HepG2 (cell line): ENCODE measurements at regions not wholly inside any gene's neighbourhood (a gene's known extent, or its start where the extent isn't known, plus 50 kb on each side); places are given as distances from the start of the nearest gene placed in this dataset.

Experiments
- ATAC-seq: fragments of 200-7000 bp; cut with Tn5 transposase; 3 replicates; pipeline ENCODE4 v1.9.1; 2020; ENCODE audit warnings: mild to moderate bottlenecking, moderate library complexity
- BruUV-seq: library from RNA; stranded (reverse); fragments of 400-500 nt; replicated peaks from 2 replicates; lab custom pipeline; 2021; lab: Mats Ljungman, UMichigan
- CTCF ChIA-PET: fragments of 300-600 bp; formaldehyde crosslinking; extraction: SDS; loops from one replicate; lab custom pipeline; 2021; ENCODE audit warnings: low total read pairs, inconsistent platforms, low intra/inter-chr PET ratio; lab: Yijun Ruan, JAX
- POLR2A ChIA-PET: fragments of 350-600 bp; sonication (Branson Sonifier 250); formaldehyde crosslinking; loops from one replicate; lab custom pipeline; 2020; ENCODE audit warnings: antibody characterized with exemption, inconsistent platforms; lab: Yijun Ruan, JAX
- DNase-seq: peaks from one replicate; pipeline ENCODE4 v3.0.0-alpha.2; 2015; ENCODE audit warnings: low spot score
- FAIRE-seq: peaks from 3 replicates; lab custom pipeline; 2011; peaks lifted over from hg19 to GRCh38; lab: Jason Lieb, UNC
- H2AFZ ChIP-seq: one replicate; pipeline ENCODE4 v1.6.1; 2011; ENCODE audit warnings: low read length, inconsistent platforms
- H3K27ac ChIP-seq: fragments of 300-600 bp; 3 replicates; pipeline ENCODE4 v1.8.0; 2011; ENCODE audit warnings: mixed run types, mild to moderate bottlenecking, mixed read lengths, low read length, inconsistent platforms; ENCODE audit not compliant: insufficient read depth; ENCODE audit errors: extremely low read length
- H3K27me3 ChIP-seq, 2 experiments: fragments of 200-600 bp in 1 of 2; 2 replicates in 1 of 2; 3 replicates in 1 of 2; pipeline versions ENCODE4 v1.6.0 to v1.8.0; 2011; ENCODE audit warnings: low read length in 2 of 2, mild to moderate bottlenecking in 2 of 2, moderate library complexity in 2 of 2, inconsistent platforms in 1 of 2; ENCODE audit not compliant: insufficient read depth in 2 of 2, control insufficient read depth in 1 of 2
- H3K36me3 ChIP-seq, 2 experiments: fragments of 200-600 bp in 1 of 2; replicated peaks in 1 of 2; 2 replicates in 1 of 2; 3 replicates in 1 of 2; pipeline versions ENCODE4 v1.5.1 to v1.8.0; 2011; ENCODE audit warnings: low read length in 2 of 2, inconsistent platforms in 1 of 2; ENCODE audit not compliant: insufficient read depth in 2 of 2, control insufficient read depth in 1 of 2
- H3K4me1 ChIP-seq: 2 replicates; pipeline ENCODE4 v1.5.1; 2012; ENCODE audit warnings: low read length, inconsistent platforms; ENCODE audit not compliant: insufficient read depth
- H3K4me2 ChIP-seq: 2 replicates; pipeline ENCODE4 v1.6.0; 2011; ENCODE audit warnings: low read depth, low read length, inconsistent platforms
- H3K4me3 ChIP-seq, 3 experiments: fragments of 200-600 bp in 1 of 3; sonication (generic), shearing (Covaris generic) in 1 of 3; replicated peaks in 1 of 3; 2 replicates each; pipeline ENCODE4 v1.5.1; 2011 to 2016; ENCODE audit warnings: low read length in 3 of 3, inconsistent platforms in 2 of 3, low read depth in 2 of 3, mild to moderate bottlenecking in 2 of 3, control low read depth in 1 of 3, mixed read lengths in 1 of 3; ENCODE audit not compliant: insufficient read depth in 1 of 3
- H3K79me2 ChIP-seq: one replicate; pipeline ENCODE4 v1.6.1; 2011; ENCODE audit warnings: low read length, inconsistent platforms; ENCODE audit not compliant: insufficient read depth
- H3K9ac ChIP-seq: 2 replicates; pipeline ENCODE4 v1.6.0; 2011; ENCODE audit warnings: mild to moderate bottlenecking, low read depth, low read length, inconsistent platforms; ENCODE audit not compliant: insufficient read depth
- H3K9me3 ChIP-seq: 2 replicates; pipeline ENCODE4 v1.5.1; 2012; ENCODE audit warnings: mild to moderate bottlenecking, low read length
- H4K20me1 ChIP-seq: 2 replicates; pipeline ENCODE4 v1.6.0; 2011; ENCODE audit warnings: inconsistent platforms, mild to moderate bottlenecking, low read length, moderate library complexity; ENCODE audit not compliant: insufficient read depth
- BCL6 ChIP-seq: IDR thresholded peaks from 2 replicates; pipeline ENCODE4 v1.6.1; 2016; ENCODE audit warnings: missing genetic modification reagents, missing compliant biosample characterization
- CSRNP2 ChIP-seq: sonication (generic); formaldehyde crosslinking; conservative IDR thresholded peaks from 2 replicates; pipeline ENCODE4 v1.8.0; 2022; ENCODE audit warnings: low read depth, missing genetic modification reagents
- EZH2 ChIP-seq: conservative IDR thresholded peaks from 2 replicates; pipeline ENCODE4 v1.6.1; 2012; ENCODE audit warnings: mild to moderate bottlenecking, low read depth, low read length, moderate library complexity
- MXI1 ChIP-seq: IDR thresholded peaks from 3 replicates; pipeline ENCODE4 v1.6.1; 2012; ENCODE audit warnings: low read depth, low read length, inconsistent platforms, borderline replicate concordance
- NBN ChIP-seq: fragments of 450-650 bp; conservative IDR thresholded peaks from 2 replicates; pipeline ENCODE4 v1.6.1; 2017
- NONO ChIP-seq, 2 experiments: fragments of 450-650 bp in 1 of 2; sonication (generic) in 1 of 2; formaldehyde crosslinking in 1 of 2; IDR thresholded peaks in 1 of 2; conservative IDR thresholded peaks in 1 of 2; 2 replicates each; pipeline versions ENCODE4 v1.6.1 to v1.8.0; 2017 to 2022; ENCODE audit warnings: mild to moderate bottlenecking in 1 of 2, missing genetic modification reagents in 1 of 2, moderate library complexity in 1 of 2
- NR3C1 ChIP-seq: sonication (generic); formaldehyde crosslinking; IDR thresholded peaks from 2 replicates; pipeline ENCODE4 v1.4.0; 2020; ENCODE audit warnings: missing genetic modification reagents
- POLR2AphosphoS5 ChIP-seq: IDR thresholded peaks from 2 replicates; pipeline ENCODE4 v1.6.1; 2012; ENCODE audit warnings: low read depth, low read length
- PRDM15 ChIP-seq: sonication (generic); formaldehyde crosslinking; IDR thresholded peaks from 2 replicates; pipeline ENCODE4 v1.4.0; 2020; ENCODE audit warnings: missing genetic modification reagents
- SMYD3 ChIP-seq: sonication (generic); formaldehyde crosslinking; IDR thresholded peaks from 2 replicates; pipeline ENCODE4 v1.8.1; 2023; ENCODE audit warnings: mild to moderate bottlenecking, missing genetic modification reagents
- ZBTB43 ChIP-seq: sonication (generic); formaldehyde crosslinking; conservative IDR thresholded peaks from 2 replicates; pipeline ENCODE4 v1.4.0; 2020; ENCODE audit warnings: missing genetic modification reagents
- ZKSCAN5 ChIP-seq: sonication (generic); formaldehyde crosslinking; IDR thresholded peaks from 2 replicates; pipeline ENCODE4 v1.5.1; 2020; ENCODE audit warnings: mild to moderate bottlenecking, missing genetic modification reagents
- ZNF337 ChIP-seq: sonication (generic); formaldehyde crosslinking; IDR thresholded peaks from 2 replicates; pipeline ENCODE4 v1.5.1; 2020; ENCODE audit warnings: missing genetic modification reagents, low read depth, mild to moderate bottlenecking, borderline replicate concordance
- WGBS: methylation state at CpG from one replicate; pipeline ENCODE4 v1.1.6; 2017; ENCODE audit warnings: low lambda C conversion rate; 5-methylcytosine and 5-hydroxymethylcytosine counted together
- in situ Hi-C: cut with HindIII; loops from 2 replicates; pipeline ENCODE4 v1.10.0; 2017; ENCODE audit warnings: low pct_unique_long_range_greater_than_20kb; ENCODE audit not compliant: extremely low pct_ligation_motif_present
- intact Hi-C: fragments of 100-400 bp; cut with micrococcal nuclease; formaldehyde crosslinking; loops from one replicate; pipeline ENCODE4 v1.10.0; 2022; ENCODE audit not compliant: unreplicated experiment
- TF ChIP-seq, protein P1 (sequence below): sonication (generic); formaldehyde crosslinking; IDR thresholded peaks from 2 replicates; pipeline ENCODE4 v1.5.0; 2020; ENCODE audit warnings: missing genetic modification reagents
- TF ChIP-seq, protein P2 (sequence below): sonication (generic); formaldehyde crosslinking; IDR thresholded peaks from 2 replicates; pipeline ENCODE4 v1.4.0; 2020; ENCODE audit warnings: missing genetic modification reagents

- Histone ChIP-seq H3K36me3 (no peaks in the 10 kb centered on the region), H3K4me3 (no peak overlapping the region), H3K9me3 (no peaks in the 10 kb centered on the region), H3K9ac (no peak overlapping the region), H2AFZ (no peak overlapping the region), H3K4me2 (no peak overlapping the region), H4K20me1 (no peaks in the 10 kb centered on the region), H3K79me2 (no peaks in the 10 kb centered on the region), H3K27me3 (0 out of 5 replicates have a peak, but pooled peaks cover 0 to 4% of the 10 kb centered on the region in 2 experiments), H3K27ac (no peak overlapping the region), H3K4me1 (no peaks in the 10 kb centered on the region)
- ChIA-PET CTCF (no interaction called here), POLR2A (no interaction called here)
- FAIRE-seq (no peak), DNase-seq (no peak), ATAC-seq (no peak)
- intact Hi-C loops (no loop called here), in situ Hi-C loops (loop anchor here (10.0 kb wide), 1 partner anchor 205 kb away; no protein-coding TSS in a partner anchor)
- 25% methylated on average over 4 of the region's 4 CpGs for WGBS
- no TSS peak for BruUV-seq
- TF ChIP-seq NR3C1 (CRISPR knock-in tag) (no peak), PRDM15 (no peak), EZH2 (no peak), ZBTB43 (no peak), POLR2AphosphoS5 (no peak), BCL6 (CRISPR knock-in tag) (no peak), SMYD3 (CRISPR knock-in tag) (no peak), ZKSCAN5 (no peak), NBN (no peak), ZNF337 (CRISPR knock-in tag) (no peak), NONO (IDR thresholded peaks at IDR 0.05) (no peak), NONO (CRISPR knock-in tag; conservative IDR thresholded peaks at IDR 0.05) (no peak), MXI1 (no peak), CSRNP2 (CRISPR knock-in tag) (no peak)
- TF ChIP-seq, protein P1, sequence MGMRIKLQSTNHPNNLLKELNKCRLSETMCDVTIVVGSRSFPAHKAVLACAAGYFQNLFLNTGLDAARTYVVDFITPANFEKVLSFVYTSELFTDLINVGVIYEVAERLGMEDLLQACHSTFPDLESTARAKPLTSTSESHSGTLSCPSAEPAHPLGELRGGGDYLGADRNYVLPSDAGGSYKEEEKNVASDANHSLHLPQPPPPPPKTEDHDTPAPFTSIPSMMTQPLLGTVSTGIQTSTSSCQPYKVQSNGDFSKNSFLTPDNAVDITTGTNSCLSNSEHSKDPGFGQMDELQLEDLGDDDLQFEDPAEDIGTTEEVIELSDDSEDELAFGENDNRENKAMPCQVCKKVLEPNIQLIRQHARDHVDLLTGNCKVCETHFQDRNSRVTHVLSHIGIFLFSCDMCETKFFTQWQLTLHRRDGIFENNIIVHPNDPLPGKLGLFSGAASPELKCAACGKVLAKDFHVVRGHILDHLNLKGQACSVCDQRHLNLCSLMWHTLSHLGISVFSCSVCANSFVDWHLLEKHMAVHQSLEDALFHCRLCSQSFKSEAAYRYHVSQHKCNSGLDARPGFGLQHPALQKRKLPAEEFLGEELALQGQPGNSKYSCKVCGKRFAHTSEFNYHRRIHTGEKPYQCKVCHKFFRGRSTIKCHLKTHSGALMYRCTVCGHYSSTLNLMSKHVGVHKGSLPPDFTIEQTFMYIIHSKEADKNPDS (CRISPR knock-in tag) = no peak
- TF ChIP-seq, protein P2, sequence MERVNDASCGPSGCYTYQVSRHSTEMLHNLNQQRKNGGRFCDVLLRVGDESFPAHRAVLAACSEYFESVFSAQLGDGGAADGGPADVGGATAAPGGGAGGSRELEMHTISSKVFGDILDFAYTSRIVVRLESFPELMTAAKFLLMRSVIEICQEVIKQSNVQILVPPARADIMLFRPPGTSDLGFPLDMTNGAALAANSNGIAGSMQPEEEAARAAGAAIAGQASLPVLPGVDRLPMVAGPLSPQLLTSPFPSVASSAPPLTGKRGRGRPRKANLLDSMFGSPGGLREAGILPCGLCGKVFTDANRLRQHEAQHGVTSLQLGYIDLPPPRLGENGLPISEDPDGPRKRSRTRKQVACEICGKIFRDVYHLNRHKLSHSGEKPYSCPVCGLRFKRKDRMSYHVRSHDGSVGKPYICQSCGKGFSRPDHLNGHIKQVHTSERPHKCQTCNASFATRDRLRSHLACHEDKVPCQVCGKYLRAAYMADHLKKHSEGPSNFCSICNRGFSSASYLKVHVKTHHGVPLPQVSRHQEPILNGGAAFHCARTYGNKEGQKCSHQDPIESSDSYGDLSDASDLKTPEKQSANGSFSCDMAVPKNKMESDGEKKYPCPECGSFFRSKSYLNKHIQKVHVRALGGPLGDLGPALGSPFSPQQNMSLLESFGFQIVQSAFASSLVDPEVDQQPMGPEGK = no peak
Observed at GRCh38 chr10:27449571-27449970, 54.5 kb upstream of the RAB18 start.
